Calu3 (cell line): ENCODE measurements at regions not wholly inside any gene's neighbourhood (a gene's known extent, or its start where the extent isn't known, plus 50 kb on each side); places are given as distances from the start of the nearest gene placed in this dataset.

Experiments
- BruUV-seq: library from RNA; stranded (reverse); fragments of 400-500 nt; replicated peaks from 2 replicates; lab custom pipeline; 2021; lab: Mats Ljungman, UMichigan
- CTCF ChIA-PET: fragments of 300-600 bp; sonication (Branson Sonifier 250); formaldehyde crosslinking; loops from one replicate; lab custom pipeline; 2022; ENCODE audit warnings: antibody characterized with exemption; lab: Charles Lee
- DNase-seq: peaks from one replicate; pipeline ENCODE4 v3.0.0; 2022
- H3K27ac Mint-ChIP-seq: one replicate; pipeline ENCODE4 v1.8.0; 2022; ENCODE audit warnings: mixed read lengths; ENCODE audit not compliant: unreplicated experiment
- H3K27me3 Mint-ChIP-seq: one replicate; pipeline ENCODE4 v1.8.0; 2022; ENCODE audit warnings: mixed read lengths; ENCODE audit not compliant: unreplicated experiment
- H3K36me3 Mint-ChIP-seq: one replicate; pipeline ENCODE4 v1.8.0; 2022; ENCODE audit warnings: mild to moderate bottlenecking, moderate library complexity, mixed read lengths; ENCODE audit not compliant: insufficient read depth, unreplicated experiment
- H3K4me1 Mint-ChIP-seq: one replicate; pipeline ENCODE4 v1.8.0; 2022; ENCODE audit warnings: mild to moderate bottlenecking, low read depth, mixed read lengths; ENCODE audit not compliant: unreplicated experiment
- H3K4me3 Mint-ChIP-seq: one replicate; pipeline ENCODE4 v1.8.0; 2022; ENCODE audit warnings: mild to moderate bottlenecking, low read depth, moderate library complexity, mixed read lengths; ENCODE audit not compliant: unreplicated experiment
- H3K9me3 Mint-ChIP-seq: one replicate; pipeline ENCODE4 v1.8.0; 2022; ENCODE audit warnings: low read depth, mixed read lengths; ENCODE audit not compliant: unreplicated experiment
- CTCF ChIP-seq: fragments of 200-600 bp; IDR thresholded peaks from one replicate; pipeline ENCODE4 v1.8.0; 2022; ENCODE audit warnings: antibody characterized with exemption; ENCODE audit not compliant: unreplicated experiment
- intact Hi-C: fragments of 100-400 bp; cut with micrococcal nuclease; formaldehyde crosslinking; loops from one replicate; pipeline ENCODE4 v1.10.0; 2022; ENCODE audit not compliant: unreplicated experiment

- H3K36me3 Mint-ChIP-seq, result no peaks in the 10 kb centered on the region
- no peaks in the 10 kb centered on the region for H3K9me3 Mint-ChIP-seq
- no TSS peak for BruUV-seq
- no peaks in the 10 kb centered on the region for H3K27me3 Mint-ChIP-seq
- CTCF ChIA-PET, result no interaction called here
- TF ChIP-seq CTCF, result no peak
- no peak overlapping the region for H3K4me3 Mint-ChIP-seq
- no peak overlapping the region for H3K27ac Mint-ChIP-seq
- DNase-seq, result no peak
- H3K4me1 Mint-ChIP-seq, result no peaks in the 10 kb centered on the region
- intact Hi-C loops, result no loop called here
These were observed 126.4 kb downstream of the TBC1D30 start for GRCh38 chr12:64950711-64951298.

GRCh38 chr12:64951944-64952343 lies 127.5 kb downstream of the TBC1D30 start:
- H3K4me3 Mint-ChIP-seq, result no peak overlapping the region
- intact Hi-C loops, result no loop called here
- no peak overlapping the region for H3K27ac Mint-ChIP-seq
- no peak for DNase-seq
- no TSS peak for BruUV-seq
- no peaks in the 10 kb centered on the region for H3K36me3 Mint-ChIP-seq
- no peaks in the 10 kb centered on the region for H3K4me1 Mint-ChIP-seq
- no peaks in the 10 kb centered on the region for H3K27me3 Mint-ChIP-seq
- CTCF ChIA-PET, result no interaction called here
- no peaks in the 10 kb centered on the region for H3K9me3 Mint-ChIP-seq
- no peak for TF ChIP-seq CTCF

- no peaks in the 10 kb centered on the region for H3K27me3 Mint-ChIP-seq
- DNase-seq, result no peak
- no peaks in the 10 kb centered on the region for H3K36me3 Mint-ChIP-seq
- CTCF ChIA-PET, result no interaction called here
- H3K4me1 Mint-ChIP-seq, result no peaks in the 10 kb centered on the region
- no peak for TF ChIP-seq CTCF
- no peak overlapping the region for H3K4me3 Mint-ChIP-seq
- no peak overlapping the region for H3K27ac Mint-ChIP-seq
- BruUV-seq, result no TSS peak
- H3K9me3 Mint-ChIP-seq, result no peaks in the 10 kb centered on the region
- intact Hi-C loops, result no loop called here
These were observed 131.3 kb downstream of the TBC1D30 start for GRCh38 chr12:64955746-64956145.

GRCh38 chr12:64965920-64966319 lies 141.5 kb downstream of the TBC1D30 start:
- CTCF ChIA-PET, result no interaction called here
- Mint-ChIP-seq H3K27me3 (peaks cover 16% of the 10 kb centered on the region), H3K9me3 (peaks cover 16% of the 10 kb centered on the region), H3K27ac (no peak overlapping the region), H3K4me1 (no peaks in the 10 kb centered on the region), H3K36me3 (no peaks in the 10 kb centered on the region), H3K4me3 (no peak overlapping the region)
- no peak for DNase-seq
- TF ChIP-seq CTCF, result no peak
- no TSS peak for BruUV-seq
- intact Hi-C loops, result no loop called here
